B cell (primary cell): ENCODE measurements at regions not wholly inside any gene's neighbourhood (a gene's known extent, or its start where the extent isn't known, plus 50 kb on each side); places are given as distances from the start of the nearest gene placed in this dataset.

Experiments
- EZH2 ChIP-seq: IDR thresholded peaks from 2 replicates; pipeline ENCODE4 v1.6.1; 2012; ENCODE audit warnings: borderline replicate concordance, low read depth, mild to moderate bottlenecking, moderate library complexity, low read length; ENCODE audit not compliant: insufficient read depth, poor library complexity, severe bottlenecking
- TF ChIP-seq, protein P1 (sequence below): fragments of 200-600 bp; IDR thresholded peaks from one replicate; pipeline ENCODE4 v1.8.0; 2022; ENCODE audit warnings: antibody characterized with exemption, mild to moderate bottlenecking

DNA sequence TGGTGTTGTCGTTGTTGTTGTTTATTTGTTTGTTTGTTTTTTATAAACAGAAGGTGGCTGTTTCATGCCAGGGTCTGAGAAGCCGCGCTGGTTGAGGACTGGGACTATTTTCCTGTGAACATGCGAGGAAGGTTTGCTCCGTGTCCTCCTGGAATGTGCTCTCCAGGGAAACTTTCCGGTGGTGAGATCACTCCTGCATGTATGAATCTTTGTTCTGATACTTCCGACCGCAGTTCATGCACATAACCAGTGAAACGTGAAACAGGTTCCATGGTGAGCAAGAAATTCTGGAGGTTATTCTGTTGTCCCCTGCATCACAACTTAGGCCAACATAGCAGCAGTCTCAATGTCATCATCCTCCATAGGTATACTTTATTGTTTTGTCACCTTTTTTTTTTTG is 187.6 kb upstream of the ARGLU1 start:
- TF ChIP-seq, protein P1, sequence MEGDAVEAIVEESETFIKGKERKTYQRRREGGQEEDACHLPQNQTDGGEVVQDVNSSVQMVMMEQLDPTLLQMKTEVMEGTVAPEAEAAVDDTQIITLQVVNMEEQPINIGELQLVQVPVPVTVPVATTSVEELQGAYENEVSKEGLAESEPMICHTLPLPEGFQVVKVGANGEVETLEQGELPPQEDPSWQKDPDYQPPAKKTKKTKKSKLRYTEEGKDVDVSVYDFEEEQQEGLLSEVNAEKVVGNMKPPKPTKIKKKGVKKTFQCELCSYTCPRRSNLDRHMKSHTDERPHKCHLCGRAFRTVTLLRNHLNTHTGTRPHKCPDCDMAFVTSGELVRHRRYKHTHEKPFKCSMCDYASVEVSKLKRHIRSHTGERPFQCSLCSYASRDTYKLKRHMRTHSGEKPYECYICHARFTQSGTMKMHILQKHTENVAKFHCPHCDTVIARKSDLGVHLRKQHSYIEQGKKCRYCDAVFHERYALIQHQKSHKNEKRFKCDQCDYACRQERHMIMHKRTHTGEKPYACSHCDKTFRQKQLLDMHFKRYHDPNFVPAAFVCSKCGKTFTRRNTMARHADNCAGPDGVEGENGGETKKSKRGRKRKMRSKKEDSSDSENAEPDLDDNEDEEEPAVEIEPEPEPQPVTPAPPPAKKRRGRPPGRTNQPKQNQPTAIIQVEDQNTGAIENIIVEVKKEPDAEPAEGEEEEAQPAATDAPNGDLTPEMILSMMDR = no peak
- no peak for TF ChIP-seq EZH2
